Vagina (tissue), 2 donors: ENCODE measurements at regions not wholly inside any gene's neighbourhood (a gene's known extent, or its start where the extent isn't known, plus 50 kb on each side); places are given as distances from the start of the nearest gene placed in this dataset.

Experiments used
- CTCF ChIP-seq, 3 experiments: fragments of 450-650 bp in 2 of 3; fragments of 200-600 bp in 1 of 3; sonication (generic) in 1 of 3; IDR thresholded peaks; one replicate each; pipeline ENCODE4 v1.5.1; 2017 to 2019; ENCODE audit warnings: antibody characterized with exemption in 3 of 3, mild to moderate bottlenecking in 2 of 3, moderate library complexity in 2 of 3
- POLR2A ChIP-seq, 2 donors: fragments of 450-650 bp; IDR thresholded peaks; one replicate each; pipeline ENCODE4 v1.6.1; 2017; ENCODE audit warnings: antibody characterized with exemption in 2 of 2, mild to moderate bottlenecking in 2 of 2, moderate library complexity in 2 of 2
- POLR2AphosphoS5 ChIP-seq, 2 donors: sonication (generic); formaldehyde crosslinking; IDR thresholded peaks; one replicate each; pipeline ENCODE4 v1.9.0; 2017; ENCODE audit warnings: antibody characterized with exemption in 2 of 2, mild to moderate bottlenecking in 2 of 2, low read depth in 1 of 2; ENCODE audit not compliant: insufficient read depth in 1 of 2

GRCh38 chrX:4035874-4036273 is 322.4 kb upstream of the PRKX start:
- no peak for TF ChIP-seq POLR2AphosphoS5 (IDR thresholded peaks at IDR 0.05; ENCODE audit: insufficient read depth in 1 of 2, low read depth in 1 of 2)
- TF ChIP-seq CTCF (IDR thresholded peaks at IDR 0.05) = no peak
- TF ChIP-seq POLR2A (IDR thresholded peaks at IDR 0.05) = no peak
